MM.1S (cell line): ENCODE measurements at regions not wholly inside any gene's neighbourhood (a gene's known extent, or its start where the extent isn't known, plus 50 kb on each side); places are given as distances from the start of the nearest gene placed in this dataset.

Source experiments
- CTCF ChIP-seq: fragments of 300-600 bp; sonication (generic); IDR thresholded peaks from 2 replicates; pipeline ENCODE4 v1.5.1; 2016; ENCODE audit warnings: antibody characterized with exemption, low read length, mixed read lengths
- EZH2 ChIP-seq: fragments of 300-600 bp; sonication (generic); optimal IDR thresholded peaks from 2 replicates; pipeline ENCODE3; 2017; ENCODE audit warnings: low read depth, mild to moderate bottlenecking, antibody characterized with exemption, low read length, mixed read lengths

GRCh38 chr11:17150521-17150920 lies 57.3 kb downstream of the PIK3C2A start:
- TF ChIP-seq CTCF: no peak
- no peak for TF ChIP-seq EZH2
